Umbilical cord (tissue), 1 donor: ENCODE measurements at regions not wholly inside any gene's neighbourhood (a gene's known extent, or its start where the extent isn't known, plus 50 kb on each side); places are given as distances from the start of the nearest gene placed in this dataset.

Experiments
- DNase-seq: peaks from one replicate; pipeline ENCODE4 v3.0.0-alpha.2; 2015; ENCODE audit warnings: low spot score

GRCh38 chr13:47518530-47518929 lies 482.5 kb downstream of the SUCLA2 start:
- no peak for DNase-seq

- no peak for DNase-seq
Observed at GRCh38 chr13:47511647-47512046, 489.4 kb downstream of the SUCLA2 start.

GRCh38 chr13:47508527-47509228 lies 492.4 kb downstream of the SUCLA2 start:
- DNase-seq, result no peak

GRCh38 chr13:47503475-47503874 lies 497.6 kb downstream of the SUCLA2 start:
- no peak for DNase-seq

- DNase-seq, result no peak
Observed at GRCh38 chr13:47502166-47502565, 498.9 kb downstream of the SUCLA2 start.

DNA sequence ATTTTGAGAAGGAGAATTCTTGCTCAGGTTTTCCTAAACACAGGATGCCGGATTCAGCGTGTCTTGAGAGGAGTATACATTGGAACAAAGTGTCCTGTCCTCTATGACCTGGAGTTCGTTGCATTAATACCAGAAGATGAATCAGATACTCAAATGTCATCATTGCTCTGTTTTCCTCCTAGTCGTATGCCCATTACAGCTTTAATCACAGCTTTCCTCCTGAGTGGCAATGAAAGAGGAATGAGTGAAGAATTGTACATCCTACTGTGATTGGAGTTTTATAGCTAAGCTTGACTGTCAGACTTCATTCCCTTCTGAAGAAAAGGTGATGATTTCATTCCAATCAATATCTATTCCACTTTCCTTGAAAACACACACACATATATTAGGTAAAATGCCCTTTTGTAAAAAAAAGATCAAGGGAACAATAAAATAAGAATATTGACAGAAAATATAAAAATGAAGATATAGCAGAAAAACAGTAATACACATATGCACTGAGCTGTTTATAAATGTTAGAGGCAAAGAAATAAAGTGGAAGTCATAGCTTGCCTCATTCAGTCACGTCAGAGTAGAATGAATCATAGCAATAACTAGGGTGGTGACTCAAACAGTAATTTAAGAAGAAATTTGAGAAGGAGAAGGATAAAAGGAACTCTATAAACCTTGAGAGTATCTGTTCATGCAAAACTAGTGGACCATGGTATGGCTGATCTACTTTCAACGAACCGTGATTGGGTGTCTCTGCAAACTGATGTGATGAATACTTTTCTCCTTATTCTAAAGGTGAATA lies 501.5 kb downstream of the SUCLA2 start:
- peak; percentile 61 for DNase-seq

DNA sequence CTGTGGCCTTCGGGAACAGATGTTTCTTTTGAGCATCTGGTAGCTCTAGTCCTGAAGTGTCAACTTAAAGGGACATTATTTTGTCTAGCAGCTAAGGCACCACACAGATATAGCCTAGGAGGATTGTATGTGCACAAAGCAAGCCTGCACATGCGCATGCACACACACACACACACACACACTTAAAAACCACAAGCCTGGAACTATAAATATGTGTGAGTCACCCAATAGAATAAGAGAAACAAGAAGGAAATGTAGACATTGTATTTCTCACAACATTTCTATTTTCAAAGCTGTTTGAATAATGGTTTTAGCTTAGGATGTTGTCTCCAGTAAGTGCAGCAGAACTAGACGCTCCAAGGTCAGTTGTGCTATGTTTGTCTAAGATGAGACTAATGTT lies 516.5 kb downstream of the SUCLA2 start:
- no peak for DNase-seq

- no peak for DNase-seq
Observed at GRCh38 chr13:47481536-47481935, 519.5 kb downstream of the SUCLA2 start.

DNA sequence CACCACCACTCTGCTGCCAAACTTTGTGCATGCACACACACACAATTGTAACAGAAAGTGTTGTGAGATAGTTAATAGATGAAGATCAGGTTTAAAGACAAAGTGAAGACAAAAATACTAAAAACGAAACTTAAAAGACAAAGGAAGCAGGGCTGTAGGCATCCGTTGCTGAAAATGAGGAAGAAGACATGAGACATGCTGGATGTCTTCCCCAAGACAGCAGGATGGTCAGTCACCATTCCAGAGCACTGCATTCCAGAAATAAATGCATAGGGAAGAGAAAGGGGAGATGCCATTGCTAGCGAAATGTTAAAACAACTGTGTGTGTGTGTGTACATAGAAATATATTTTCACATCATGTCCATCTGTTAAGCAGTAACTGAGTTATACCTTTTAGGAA lies 520.1 kb downstream of the SUCLA2 start:
- DNase-seq, result peak; percentile 11

GRCh38 chr13:47480121-47480520 lies 521.0 kb downstream of the SUCLA2 start:
- no peak for DNase-seq

GRCh38 chr13:47478985-47479384 lies 522.1 kb downstream of the SUCLA2 start:
- no peak for DNase-seq

DNA sequence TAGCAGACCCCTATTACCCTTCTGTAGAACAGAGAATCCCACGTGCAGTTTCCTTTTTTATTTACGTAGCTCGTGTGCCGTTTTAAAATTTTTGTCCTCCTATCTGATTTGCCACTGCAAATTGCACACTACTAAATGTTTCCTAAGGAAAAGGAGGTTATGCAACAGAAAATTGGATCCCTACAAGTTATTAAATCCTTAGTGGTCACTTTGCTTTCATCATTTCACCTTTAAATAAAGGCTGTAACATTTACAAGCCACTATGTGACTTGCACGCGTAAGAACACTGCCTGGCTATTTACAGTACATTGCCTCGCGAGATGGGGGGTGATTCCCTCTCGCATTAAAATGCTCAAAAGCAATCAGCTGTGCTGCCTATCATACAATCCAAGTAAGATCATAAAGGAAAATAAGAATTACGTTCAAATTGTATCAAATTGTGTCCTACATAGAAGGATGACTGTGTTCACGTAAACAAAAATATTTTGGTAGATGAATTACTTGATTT lies 525.6 kb downstream of the SUCLA2 start:
- DNase-seq, result no peak

DNA sequence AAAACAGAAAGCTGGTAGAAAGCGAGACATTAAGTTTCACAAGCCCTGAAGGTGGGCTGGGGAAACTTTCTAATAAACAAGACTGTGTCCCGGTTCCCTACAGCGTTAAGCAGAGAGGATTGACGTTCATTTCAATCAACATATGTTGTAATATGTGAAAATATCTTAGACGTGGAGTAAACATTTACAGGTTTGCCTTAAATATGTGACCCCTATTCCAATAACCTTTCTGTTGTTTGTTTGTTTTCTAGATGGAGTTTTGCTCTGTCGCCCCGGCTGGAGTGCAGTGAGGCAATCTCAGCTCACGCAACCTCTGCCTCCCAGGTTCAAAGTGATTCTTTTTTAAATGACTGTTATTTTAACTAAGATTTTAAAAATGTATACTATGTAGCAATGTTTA lies 526.2 kb downstream of the SUCLA2 start:
- DNase-seq, result no peak

DNA sequence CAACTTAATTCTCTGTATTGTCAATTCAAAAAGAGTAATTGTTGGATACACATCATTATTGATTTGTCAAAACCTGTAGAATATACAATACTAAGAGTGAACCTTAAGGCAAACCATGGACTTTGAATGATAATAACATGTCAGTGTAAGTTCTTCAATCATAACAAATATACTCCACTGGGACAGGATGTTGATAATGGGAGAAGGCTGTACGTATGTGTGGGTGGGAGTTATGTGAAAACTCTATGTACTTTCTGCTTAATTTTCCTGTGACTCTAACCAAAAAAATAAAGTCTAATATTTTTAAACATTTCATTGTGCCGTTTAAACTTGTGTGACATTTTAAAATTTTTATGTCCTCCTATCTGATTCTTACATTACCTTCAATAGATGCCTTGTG lies 526.7 kb downstream of the SUCLA2 start:
- DNase-seq, result no peak

DNA sequence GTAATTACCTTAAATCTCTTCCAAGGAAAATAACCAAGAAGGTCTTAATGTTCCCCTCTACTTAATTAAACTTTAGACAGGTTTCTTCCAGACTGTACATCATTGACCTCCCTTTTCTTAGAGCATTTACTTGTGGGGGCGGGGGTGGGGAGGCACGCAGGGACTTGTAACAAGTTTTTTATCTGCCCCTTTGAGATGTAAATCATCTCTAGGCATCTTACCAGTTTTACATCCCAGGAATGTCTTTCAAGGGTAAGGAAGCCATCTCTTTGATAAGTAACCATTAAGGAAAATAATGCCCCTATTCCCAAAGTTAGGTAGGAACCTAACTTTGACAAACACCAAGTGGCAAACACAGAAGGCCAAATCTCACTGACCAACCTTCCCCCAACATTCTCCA lies 528.6 kb downstream of the SUCLA2 start:
- no peak for DNase-seq

GRCh38 chr13:47463726-47464125 lies 537.3 kb downstream of the SUCLA2 start:
- peak; percentile 35 for DNase-seq

DNA sequence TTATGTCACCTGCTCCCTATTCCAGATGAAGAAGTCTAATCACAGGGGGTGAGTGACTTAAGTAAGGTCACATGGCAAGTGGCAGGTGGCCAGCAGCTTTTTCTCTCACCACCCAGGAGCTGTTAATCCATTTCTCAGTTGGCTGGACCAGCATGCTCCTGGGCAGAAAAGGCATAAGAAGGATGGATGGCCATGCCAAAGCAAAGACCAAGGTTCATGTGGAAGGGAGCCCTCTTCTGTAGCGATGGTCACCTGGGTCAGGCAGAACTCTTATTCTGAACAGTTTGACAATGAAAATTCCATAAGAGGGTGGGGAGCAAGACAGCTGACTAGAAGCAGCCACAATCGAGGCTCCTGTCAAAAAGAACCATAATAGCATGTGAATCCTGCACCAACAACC lies 538.1 kb downstream of the SUCLA2 start:
- DNase-seq, result no peak

DNA sequence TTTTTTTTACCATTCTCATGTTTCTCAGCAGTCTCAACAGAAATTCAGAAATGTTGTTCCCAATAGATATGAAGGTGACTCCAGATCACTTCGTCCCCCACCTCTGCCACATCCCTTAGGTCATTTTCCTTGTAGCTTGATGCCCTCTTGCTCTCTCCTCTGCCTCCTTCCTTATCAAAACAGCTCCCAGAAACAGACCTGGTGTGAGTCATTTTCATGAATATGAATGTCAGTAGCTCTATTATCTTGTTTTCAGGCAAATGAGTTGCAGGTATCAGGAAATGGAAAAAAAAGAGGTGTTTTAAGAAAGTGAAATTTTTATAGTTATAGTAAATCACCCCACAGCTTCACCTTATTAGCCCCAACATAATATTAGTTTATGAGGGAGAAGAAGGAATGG lies 539.3 kb downstream of the SUCLA2 start:
- no peak for DNase-seq

DNA sequence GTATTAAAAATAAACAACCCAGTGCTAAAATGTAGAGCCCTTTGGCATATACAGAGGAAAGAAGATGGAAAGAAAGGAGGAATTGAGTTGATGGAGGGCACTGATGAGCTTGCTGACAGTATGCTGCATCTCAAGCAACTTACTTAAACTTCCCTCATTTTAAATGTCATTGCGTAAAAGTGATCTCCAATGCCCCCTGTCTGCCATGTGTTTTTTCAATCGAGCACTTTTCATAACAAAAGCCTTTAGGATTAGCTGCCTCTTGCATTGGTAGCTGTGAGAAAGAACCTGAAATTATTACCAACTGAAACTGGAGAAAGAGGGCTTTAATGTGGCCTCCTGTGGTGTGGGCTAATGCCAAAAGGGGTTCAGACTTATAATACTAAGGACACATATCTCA lies 541.6 kb downstream of the SUCLA2 start:
- peak; percentile 18 for DNase-seq

- no peak for DNase-seq
Observed at GRCh38 chr13:47457626-47458025, 543.4 kb downstream of the SUCLA2 start.

DNA sequence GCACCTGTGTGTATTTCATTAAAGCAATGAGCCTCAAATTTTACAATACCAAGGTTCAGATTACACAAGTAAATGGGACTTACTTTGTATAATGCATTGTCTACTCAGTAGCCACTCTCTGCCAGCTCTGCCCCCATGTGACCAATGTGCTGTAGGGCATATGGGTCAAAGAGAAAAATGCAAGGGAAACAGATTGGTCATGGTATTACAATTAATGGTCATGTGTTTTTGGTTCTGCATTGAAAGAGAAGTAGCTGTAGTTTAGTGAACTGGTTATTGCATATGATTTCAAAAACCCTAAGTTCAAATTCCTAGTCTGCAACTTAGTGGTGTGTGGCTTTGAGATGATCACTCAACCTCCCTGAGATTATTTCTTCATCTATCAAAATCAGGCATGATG lies 545.4 kb downstream of the SUCLA2 start:
- no peak for DNase-seq

GRCh38 chr13:47454986-47455385 lies 546.1 kb downstream of the SUCLA2 start:
- DNase-seq, result peak; percentile 86

GRCh38 chr13:47437406-47437805 lies 540.6 kb upstream of the HTR2A start:
- DNase-seq, result no peak
